Ammon's horn (tissue), 1 donor: ENCODE measurements at regions not wholly inside any gene's neighbourhood (a gene's known extent, or its start where the extent isn't known, plus 50 kb on each side); places are given as distances from the start of the nearest gene placed in this dataset.

Experiments
- DNase-seq: peaks from one replicate; pipeline ENCODE4 v3.0.0-alpha.2; 2016; ENCODE audit warnings: low spot score

- DNase-seq: no peak
These were observed 287.8 kb upstream of the SHH start for GRCh38 chr7:156100086-156100485.

- no peak for DNase-seq
These were observed 286.8 kb upstream of the SHH start for GRCh38 chr7:156099085-156099484.

GRCh38 chr7:156096771-156097538 is 284.7 kb upstream of the SHH start:
- DNase-seq: no peak

DNA sequence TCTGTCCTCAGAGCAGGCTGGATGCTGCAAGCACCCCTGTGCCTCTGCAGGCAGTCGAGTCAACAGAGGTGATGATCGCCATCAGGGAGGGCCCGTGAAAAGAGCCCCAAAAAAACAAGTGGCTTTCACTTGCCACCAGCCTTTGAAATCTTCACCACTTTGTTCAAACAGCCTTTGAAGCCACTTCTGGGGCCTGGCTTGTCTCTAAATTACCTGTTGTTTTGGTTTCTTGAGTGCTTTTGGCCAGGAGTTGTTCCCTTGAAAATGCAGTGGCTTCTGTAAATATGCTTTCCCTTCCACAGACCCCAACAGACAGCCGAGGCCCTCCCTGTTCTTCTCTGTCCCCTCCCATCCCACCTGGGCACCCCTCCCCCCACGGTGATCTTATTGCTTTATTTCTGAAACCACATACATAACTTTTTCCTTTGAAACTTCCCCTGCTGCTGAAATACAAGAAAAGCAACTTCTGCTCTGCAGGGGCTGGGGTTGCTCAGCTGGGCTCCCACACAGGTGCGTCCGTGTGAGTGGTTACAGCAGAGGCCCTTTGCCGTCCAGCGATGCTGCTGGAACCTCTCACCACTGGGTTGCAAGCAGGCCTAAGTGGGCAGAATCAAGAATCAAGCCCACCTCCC is 283.8 kb upstream of the SHH start:
- no peak for DNase-seq

DNA sequence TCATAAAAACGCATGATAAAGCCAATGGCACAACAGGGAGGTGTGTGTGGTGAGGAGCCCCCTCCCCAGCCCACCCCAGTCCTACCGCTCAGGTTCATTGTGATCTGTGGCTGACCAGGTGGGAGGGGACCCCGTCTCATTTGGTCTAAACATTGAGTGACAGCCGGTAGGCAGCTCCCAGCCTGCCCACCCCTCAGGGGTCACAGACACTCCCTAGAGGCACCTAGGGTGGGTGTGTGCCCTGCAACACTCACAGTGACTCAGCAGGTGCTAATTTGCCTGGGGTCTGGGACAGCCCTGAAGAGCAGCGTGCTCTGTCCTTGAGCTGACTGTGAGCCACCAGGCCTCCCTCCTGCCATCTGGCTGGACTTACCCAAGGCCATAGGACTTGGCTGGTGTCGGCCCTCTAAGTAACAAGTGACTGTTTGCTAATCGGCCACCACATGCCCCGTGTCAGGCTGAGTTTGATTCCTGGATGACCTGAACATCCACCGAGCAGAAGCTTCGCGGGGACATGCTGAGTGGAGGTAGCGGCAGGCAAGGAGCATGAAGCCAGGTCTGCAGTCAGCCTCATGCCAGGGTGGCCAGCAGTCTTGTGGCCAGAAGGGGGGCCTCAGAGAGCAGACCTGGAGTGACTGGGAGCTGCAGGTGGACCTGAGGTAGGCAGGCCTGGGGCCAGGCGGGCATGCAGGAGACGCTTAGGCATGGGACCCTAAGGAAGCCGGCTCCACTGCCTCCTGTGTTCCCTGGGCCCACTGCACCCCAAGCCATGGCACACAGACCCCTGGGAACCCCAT is 282.3 kb upstream of the SHH start:
- DNase-seq: no peak

- DNase-seq: no peak
These were observed 280.0 kb upstream of the SHH start for GRCh38 chr7:156092307-156092706.

DNA sequence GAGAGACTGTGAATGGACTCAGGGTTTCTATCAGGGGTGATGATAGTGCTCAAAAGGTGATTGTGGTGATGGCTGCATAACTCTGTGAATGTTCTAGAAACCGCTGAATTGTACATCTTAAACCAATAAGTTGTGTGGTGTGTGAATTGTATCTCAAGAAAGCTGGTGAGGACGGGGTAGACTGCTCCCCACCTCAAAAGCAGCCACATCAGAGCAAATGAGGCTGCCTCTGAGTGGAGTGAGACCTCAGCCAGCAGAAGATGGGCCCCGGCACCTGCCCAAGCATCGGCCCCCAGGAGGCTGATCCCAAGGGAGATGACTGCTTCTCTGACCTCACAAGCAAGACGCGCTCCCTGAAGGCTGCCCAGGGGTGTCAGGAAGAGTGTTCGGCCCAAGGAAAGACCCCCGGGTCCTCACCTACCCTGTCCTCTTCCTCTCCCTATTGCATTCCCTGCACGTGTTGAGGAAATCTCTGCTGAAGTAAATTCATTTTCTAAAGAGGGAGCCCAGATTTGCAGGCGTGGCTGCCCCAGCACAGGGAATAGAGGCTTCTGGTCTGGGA is 279.3 kb upstream of the SHH start:
- DNase-seq: no peak

GRCh38 chr7:156090988-156091387 is 278.7 kb upstream of the SHH start:
- no peak for DNase-seq

GRCh38 chr7:156089222-156089621 is 277.0 kb upstream of the SHH start:
- no peak for DNase-seq

- no peak for DNase-seq
These were observed 275.9 kb upstream of the SHH start for GRCh38 chr7:156088115-156088514.

GRCh38 chr7:156082048-156083040 is 270.1 kb upstream of the SHH start:
- DNase-seq: no peak

DNA sequence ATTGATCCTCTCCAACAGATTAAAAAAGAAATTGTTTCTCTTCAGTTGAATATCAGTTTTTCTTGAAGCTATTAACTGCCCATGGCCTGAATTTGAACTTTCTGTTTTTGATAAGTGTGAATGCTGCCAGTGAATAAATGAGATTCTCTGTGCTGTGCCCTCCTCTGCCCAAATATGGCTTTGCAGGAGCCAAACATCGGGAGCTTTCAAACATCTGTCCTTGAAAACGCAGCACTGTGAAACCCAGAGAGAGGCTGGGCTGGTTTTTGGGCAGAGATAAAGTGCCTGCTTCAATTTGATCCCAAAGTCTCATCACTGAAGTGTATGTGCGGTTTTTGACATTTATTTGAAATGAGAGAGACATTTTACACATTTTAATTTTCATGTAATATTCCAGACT is 268.3 kb upstream of the SHH start:
- DNase-seq: no peak

- no peak for DNase-seq
These were observed 267.8 kb upstream of the SHH start for GRCh38 chr7:156080046-156080445.

DNA sequence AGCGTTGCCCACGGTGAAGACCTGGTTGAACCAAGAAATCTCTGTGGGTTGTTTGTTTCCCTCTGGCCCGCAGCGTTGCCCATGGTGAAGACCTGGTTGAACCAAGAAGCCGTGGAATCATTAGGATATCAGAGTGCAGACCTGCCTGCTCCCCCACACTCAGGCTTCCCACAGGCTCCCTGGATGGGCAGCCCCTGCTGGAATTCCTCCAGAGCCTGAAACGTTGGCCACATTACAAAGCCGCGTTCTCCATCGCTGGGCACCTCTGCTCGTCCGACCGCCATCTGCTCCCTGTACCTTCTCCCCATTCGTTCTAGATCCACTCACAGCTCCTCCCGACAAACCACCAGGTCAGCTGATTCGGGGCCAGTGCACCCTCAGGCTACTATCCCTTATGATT is 266.9 kb upstream of the SHH start:
- no peak for DNase-seq

- no peak for DNase-seq
These were observed 262.8 kb upstream of the SHH start for GRCh38 chr7:156074982-156075615.

- DNase-seq: no peak
These were observed 261.8 kb upstream of the SHH start for GRCh38 chr7:156074084-156074483.

- no peak for DNase-seq
These were observed 261.2 kb upstream of the SHH start for GRCh38 chr7:156073366-156074052.

DNA sequence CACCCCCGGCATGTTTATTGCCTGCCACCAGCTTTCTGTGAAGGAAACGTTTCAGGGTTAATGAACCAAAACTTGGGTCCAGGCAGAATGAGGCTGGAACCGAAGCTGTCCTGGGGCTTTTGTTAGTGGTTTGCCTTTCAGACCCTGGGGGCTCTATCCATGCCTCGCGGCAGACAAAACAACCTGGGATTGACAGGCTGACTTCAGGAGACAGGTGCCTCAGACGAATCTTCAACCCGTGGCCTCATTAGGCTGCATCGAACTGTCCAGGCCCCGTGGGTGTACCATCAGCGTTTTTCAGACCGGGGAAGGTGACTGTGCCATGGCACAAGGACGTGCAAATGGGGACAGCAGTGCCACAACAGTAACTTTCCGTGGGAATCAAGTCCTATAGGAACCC is 259.3 kb upstream of the SHH start:
- DNase-seq: no peak

DNA sequence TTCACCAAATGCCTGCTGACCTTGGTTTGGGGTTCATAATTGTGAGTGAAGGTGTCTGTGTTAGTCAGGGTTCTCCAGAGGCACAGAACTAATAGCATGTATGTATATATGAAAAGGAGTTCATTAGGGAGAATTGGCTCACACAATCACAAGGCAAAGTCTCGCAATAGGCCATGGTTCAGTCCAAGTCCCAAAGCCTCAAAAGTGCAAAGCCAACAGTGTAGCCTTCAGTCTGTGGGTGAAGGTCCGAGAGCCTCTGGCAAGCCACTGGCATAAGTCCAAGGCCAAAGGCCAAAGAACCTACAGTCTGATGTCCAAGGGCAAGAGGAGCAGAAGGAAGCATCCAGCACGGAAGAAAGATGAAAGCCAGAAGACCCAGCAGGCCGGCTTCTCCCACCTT is 257.6 kb upstream of the SHH start:
- DNase-seq: no peak

- no peak for DNase-seq
These were observed 254.9 kb upstream of the SHH start for GRCh38 chr7:156067156-156067555.
